ENCODE measurements at regions not wholly inside any gene's neighbourhood (a gene's known extent, or its start where the extent isn't known, plus 50 kb on each side); places are given as distances from the start of the nearest gene placed in this dataset.

GRCh38 chr4:18404642-18405041, 383.1 kb upstream of the LCORL start:
- no peak for DNase-seq

- DNase-seq: no peak
Observed at GRCh38 chr4:18403327-18403726, 381.8 kb upstream of the LCORL start.

- DNase-seq: no peak
Observed at GRCh38 chr4:18401868-18402267, 380.3 kb upstream of the LCORL start.

DNA sequence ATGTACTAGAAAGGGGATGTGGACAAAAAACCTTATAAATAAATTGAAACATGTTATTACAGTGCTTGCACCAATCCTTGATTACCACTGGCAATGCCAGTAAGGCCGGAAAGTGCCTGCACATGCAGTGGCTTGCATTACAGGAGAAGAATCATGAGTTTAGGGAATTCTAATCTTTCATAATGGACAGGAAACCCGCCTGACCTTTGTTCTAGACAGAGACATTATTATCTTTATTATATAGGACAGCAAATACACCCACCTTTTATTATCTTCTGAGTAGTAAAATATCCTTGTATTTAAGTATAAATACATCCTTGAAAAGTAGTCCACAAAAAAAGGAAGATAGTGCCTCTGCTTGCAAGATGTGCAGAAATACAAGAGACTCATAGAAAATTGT, 379.9 kb upstream of the LCORL start:
- DNase-seq: no peak

- DNase-seq: no peak
Observed at GRCh38 chr4:18398661-18399060, 377.1 kb upstream of the LCORL start.

DNA sequence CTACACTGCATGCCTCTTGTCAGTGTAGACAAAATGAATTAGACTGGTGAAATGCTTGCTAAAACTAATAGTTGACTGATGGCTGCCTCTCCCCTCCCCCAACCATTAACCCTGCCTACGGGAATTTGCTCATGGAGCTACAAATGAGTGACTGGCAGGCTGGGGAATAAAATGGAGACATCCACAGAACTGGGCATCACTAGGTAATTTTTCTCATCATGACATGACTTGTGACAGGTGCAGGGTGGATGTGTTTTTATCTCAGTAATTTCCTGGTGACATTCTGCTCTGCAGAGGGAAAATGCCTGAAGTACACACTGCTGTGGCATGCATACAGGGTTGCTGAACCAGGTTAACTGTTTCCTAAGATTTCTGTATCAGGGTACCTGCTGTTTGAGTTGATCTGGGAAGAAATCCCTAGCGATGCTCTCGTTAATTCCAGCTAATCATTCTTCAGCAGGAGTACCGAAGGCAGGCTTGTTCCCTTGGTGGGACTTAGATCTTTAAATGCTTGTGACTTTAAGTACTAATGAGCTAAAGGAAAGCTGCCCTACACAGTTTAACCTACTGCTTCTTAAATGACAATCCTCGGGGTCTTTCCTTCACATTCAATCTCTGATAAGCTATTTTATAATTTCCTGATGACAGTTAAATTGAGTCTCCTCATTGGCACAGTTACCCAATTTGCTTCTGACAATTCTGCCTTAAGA, 376.3 kb upstream of the LCORL start:
- DNase-seq: no peak

GRCh38 chr4:18394656-18395055, 373.1 kb upstream of the LCORL start:
- no peak for DNase-seq

DNA sequence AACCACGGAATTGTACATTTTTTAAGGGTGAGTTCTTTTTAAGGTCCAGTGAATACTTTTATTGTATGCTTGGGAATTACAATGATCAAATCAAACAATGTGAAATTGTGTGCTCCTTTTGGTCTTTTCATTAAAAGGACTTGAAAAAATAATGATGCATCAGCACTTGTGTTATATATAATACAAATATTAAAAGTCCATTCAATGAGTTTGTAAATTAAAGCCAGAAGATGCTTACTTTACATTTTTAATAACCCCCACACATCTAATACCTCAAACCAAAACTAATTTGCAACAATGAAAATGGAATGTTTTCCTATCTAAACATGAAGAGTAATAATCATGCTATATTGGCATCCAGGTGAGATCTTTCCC, 369.8 kb upstream of the LCORL start:
- DNase-seq: no peak

- no peak for DNase-seq
Observed at GRCh38 chr4:18390655-18391353, 369.2 kb upstream of the LCORL start.

DNA sequence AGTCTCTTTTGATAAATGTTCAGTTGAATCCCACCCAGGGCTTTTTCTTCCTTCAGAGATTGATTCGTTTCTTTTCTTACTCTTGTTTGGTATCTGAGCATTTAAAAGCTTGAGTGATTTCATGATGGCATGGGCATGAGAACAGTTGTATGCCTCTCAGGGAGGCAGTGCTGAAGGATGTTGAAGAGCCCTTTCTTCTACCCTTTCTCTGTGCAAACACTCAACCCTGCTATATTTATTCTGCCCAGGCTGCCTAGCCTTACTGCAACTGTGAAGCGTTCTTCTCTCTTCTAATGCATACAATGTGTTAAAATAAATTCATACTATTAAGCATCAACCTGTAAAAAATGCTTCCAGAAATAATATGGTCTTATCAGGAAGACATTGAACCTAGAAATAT, 367.6 kb upstream of the LCORL start:
- no peak for DNase-seq

GRCh38 chr4:18388039-18388438, 366.5 kb upstream of the LCORL start:
- DNase-seq: no peak

DNA sequence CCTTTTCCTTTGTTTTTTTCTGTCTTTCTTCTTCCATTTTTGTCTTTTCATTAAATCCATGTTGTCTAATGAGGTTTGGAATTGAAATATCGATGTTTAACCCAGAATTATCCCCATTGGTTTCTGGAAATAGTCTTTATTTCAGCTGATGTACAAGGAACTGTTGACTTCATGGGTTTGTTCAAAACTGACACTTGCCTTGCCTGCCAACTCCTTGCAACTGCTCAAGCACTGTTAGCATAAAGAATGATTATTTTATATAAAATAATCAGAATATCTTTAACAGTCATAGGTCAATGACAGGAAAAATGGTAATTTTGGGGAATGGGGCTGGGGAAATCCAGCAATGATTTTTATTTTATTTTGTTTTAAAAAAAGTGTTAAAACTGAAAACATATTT, 359.6 kb upstream of the LCORL start:
- DNase-seq: no peak

DNA sequence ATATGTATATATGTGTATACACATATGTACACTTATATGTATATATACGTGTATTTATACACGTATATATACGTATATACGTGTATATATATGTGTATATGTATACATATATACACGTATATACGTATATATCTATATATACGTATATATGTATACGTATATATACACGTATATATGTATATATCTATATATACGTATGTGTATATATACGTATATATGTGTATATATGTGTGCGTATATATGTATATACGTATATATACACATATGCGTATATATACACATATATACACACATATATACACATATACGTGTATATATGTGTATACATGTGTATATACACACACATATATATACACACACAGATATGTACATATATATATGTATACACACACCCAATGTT, 348.0 kb upstream of the LCORL start:
- DNase-seq: no peak

DNA sequence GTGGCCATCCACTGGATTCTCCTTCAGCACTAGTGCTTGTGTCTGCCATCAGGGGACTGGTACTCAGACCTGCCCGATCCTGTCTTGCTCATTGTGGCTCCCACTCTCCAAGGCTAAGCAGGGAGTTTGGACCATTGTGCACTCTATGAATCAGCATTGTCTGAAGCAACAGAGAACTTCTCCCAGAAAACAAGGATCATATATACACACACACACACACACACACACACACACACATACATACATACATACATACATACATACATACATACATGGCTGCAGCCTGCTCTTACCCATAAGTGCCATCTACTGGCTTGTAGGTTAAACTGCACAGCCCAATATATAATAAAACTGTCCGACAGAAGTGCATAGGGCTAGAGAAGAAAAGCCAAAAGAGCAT, 345.3 kb upstream of the LCORL start:
- no peak for DNase-seq

GRCh38 chr4:18366136-18366535, 344.6 kb upstream of the LCORL start:
- no peak for DNase-seq

DNA sequence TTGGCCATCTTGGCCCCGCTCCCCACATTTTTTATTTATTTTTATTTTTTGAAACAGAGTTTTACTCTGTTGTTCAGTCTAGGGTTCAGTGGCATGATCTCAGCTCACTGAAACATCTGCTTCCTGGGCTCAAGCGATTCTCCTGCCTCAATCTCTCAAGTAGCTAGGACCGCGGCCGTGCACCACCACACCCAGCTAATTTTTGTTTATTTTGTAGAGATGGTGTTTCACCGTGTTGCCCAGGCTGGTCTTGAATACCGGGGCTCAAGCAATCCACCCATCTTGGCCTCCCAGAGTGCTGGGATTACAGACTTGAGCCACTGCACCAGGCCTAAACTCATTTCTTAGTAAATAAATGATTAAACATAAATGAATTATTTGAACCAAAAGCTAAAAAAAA, 322.0 kb upstream of the LCORL start:
- DNase-seq: no peak

- DNase-seq: no peak
Observed at GRCh38 chr4:18342847-18343246, 321.3 kb upstream of the LCORL start.

DNA sequence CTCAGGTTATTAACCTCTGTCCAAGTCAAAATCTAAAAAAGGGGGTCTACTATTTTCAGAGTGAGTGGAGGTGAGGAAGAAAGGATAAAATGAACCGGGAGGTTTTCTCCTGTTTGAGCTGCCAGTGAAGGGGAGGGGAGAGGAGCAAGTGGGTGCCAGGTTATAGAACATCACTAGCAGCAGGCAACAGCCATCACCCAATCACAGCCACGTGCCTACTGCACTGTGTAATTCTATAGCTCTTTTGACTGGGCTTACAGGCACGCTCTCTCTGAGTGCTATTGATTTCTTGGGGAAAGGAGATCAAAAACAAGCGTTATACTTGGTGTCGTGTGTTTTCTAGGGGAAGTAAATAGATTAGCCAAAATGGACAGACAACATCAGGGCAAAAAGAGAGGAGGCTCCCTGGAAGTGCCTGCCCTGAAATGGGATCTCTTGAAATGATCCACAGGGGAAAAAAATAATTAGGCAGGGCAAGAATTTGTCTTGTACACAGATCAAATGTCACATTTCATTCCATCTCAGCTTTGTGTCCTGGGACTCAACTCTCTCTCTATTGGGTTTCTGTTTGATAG, 300.5 kb upstream of the LCORL start:
- no peak for DNase-seq

- DNase-seq: no peak
Observed at GRCh38 chr4:18319431-18319830, 297.9 kb upstream of the LCORL start.

DNA sequence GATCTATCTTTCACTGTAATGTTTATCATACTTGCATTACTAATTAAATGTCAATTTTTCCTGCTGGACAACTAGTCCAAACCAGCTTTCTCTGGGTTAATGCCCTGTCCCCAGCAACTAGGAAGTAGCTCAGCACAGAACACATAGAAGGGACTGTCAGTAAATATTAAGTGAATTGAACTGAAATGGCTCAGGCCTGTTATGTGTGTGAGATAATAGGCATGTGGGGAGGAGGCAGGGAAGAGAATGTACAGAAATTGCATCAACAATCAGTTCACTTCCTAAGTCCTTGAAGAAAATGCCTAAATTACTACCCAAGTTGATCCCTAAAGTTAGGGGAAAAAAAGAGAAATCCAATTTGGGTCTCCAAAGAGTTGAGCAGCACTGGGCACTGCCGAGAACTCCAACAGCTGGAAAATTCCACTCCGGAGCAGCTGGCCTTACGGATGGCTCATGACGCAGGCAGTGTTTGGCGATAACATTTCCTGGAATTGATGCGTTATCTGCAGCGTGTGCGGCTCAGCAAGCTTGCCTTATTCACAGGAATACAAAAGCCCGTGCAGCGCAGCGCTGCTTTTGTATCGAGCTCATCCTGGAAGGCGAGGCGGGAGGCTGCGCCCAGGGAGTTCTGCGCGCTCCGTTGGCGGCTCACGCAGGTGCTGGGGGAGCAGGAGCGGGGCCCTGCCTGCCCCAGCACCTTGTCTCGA, 297.3 kb upstream of the LCORL start:
- DNase-seq: peak; percentile 61

GRCh38 chr4:18314731-18315130, 293.2 kb upstream of the LCORL start:
- no peak for DNase-seq

GRCh38 chr4:18297684-18298083, 276.1 kb upstream of the LCORL start:
- no peak for DNase-seq

DNA sequence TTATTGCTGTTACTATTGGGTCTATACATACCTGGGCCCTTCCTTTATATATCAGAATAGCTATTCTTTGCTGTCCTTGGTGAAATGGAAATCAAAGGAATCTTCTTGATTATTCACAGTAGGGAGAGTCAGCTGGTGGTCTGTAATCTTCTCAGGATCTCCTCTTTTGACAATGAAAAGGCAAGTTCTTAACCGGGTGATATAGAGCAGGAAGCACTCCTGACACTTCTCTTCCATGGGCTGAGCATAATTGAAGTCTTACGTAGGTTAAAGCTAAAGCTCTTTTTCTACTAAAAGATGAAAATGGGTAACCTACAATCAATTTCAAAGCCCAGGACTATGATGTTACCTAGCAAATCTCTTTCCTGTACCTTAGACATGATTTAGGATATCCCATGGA, 274.9 kb upstream of the LCORL start:
- DNase-seq: no peak

DNA sequence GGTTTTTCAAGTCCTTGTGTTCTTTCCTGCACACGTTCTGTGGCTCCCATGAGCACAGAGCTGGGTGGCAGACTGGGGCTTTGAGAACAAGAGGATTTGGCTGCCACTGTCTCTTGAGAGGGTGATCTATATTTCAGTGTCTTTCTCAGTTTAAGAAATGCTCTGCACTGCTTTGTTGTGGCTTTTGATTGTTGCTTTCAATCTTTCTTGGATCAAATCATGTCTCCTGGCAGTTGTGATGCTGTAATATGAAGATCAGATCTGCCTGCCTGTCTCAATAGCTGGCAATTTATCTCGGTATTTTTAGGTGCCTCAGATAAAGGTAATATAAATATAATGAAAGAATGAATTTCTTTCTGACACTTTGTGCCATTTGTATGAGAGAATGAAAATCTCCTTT, 273.3 kb upstream of the LCORL start:
- DNase-seq: no peak

Measured in right hindlimb (tissue), 1 donor.